Karpas-422 (cell line): ENCODE measurements at regions not wholly inside any gene's neighbourhood (a gene's known extent, or its start where the extent isn't known, plus 50 kb on each side); places are given as distances from the start of the nearest gene placed in this dataset.
"Not testable (repeated sequence)": the region's sequence is repeated elsewhere in the genome, so short reads cannot be mapped to it uniquely, and the experiment has no call there.

Experiments
- DNase-seq: peaks from one replicate; pipeline ENCODE4 v3.0.0-alpha.2; 2015
- H2AFZ ChIP-seq: fragments of 200-600 bp; sonication (generic); 2 replicates; pipeline ENCODE4 v1.6.1; 2014; ENCODE audit warnings: antibody characterized with exemption, low read length, mixed read lengths
- H3K27ac ChIP-seq: fragments of 200-600 bp; sonication (generic); 2 replicates; pipeline ENCODE4 v1.5.1; 2014; ENCODE audit warnings: mild to moderate bottlenecking, low read length, moderate library complexity
- H3K27me3 ChIP-seq: fragments of 200-600 bp; sonication (generic); 2 replicates; pipeline ENCODE4 v1.6.1; 2014; ENCODE audit warnings: low read length, mixed read lengths
- H3K36me3 ChIP-seq: fragments of 200-600 bp; sonication (generic); 2 replicates; pipeline ENCODE4 v1.6.1; 2014; ENCODE audit warnings: low read length, mixed read lengths; ENCODE audit not compliant: insufficient read depth
- H3K4me1 ChIP-seq: fragments of 200-600 bp; sonication (generic); 2 replicates; pipeline ENCODE4 v1.6.1; 2014; ENCODE audit warnings: mild to moderate bottlenecking, low read length, mixed read lengths
- H3K4me2 ChIP-seq: fragments of 200-600 bp; sonication (generic); 2 replicates; pipeline ENCODE4 v1.6.1; 2014; ENCODE audit warnings: low read length, low read depth, mild to moderate bottlenecking; ENCODE audit not compliant: poor library complexity, severe bottlenecking
- H3K4me3 ChIP-seq: fragments of 200-600 bp; sonication (generic); 2 replicates; pipeline ENCODE4 v1.5.1; 2014; ENCODE audit warnings: mild to moderate bottlenecking, antibody characterized with exemption, low read length, mixed read lengths
- H3K79me2 ChIP-seq: fragments of 200-600 bp; sonication (generic); 2 replicates; pipeline ENCODE4 v1.6.1; 2014; ENCODE audit warnings: mild to moderate bottlenecking, low read length, mixed read lengths
- H3K9ac ChIP-seq: fragments of 200-600 bp; sonication (generic); 2 replicates; pipeline ENCODE4 v1.6.0; 2014; ENCODE audit warnings: low read length
- H3K9me2 ChIP-seq: fragments of 200-600 bp; sonication (generic), shearing (Covaris generic); replicated peaks from 2 replicates; pipeline ENCODE4 v1.6.0; 2014; ENCODE audit warnings: mild to moderate bottlenecking, low read length, moderate library complexity; ENCODE audit not compliant: insufficient read depth
- H3K9me3 ChIP-seq: fragments of 300-700, 200-600 bp; sonication (generic); 2 replicates; pipeline ENCODE4 v1.6.1; 2014; ENCODE audit warnings: low read length, mixed read lengths
- H4K20me1 ChIP-seq: fragments of 200-600 bp; sonication (generic); 2 replicates; pipeline ENCODE4 v1.6.1; 2014; ENCODE audit warnings: mild to moderate bottlenecking, antibody characterized with exemption, low read length, low read depth; ENCODE audit not compliant: insufficient read depth

- Histone ChIP-seq H3K4me3 (no peak overlapping the region), H4K20me1 (no peaks in the 10 kb centered on the region), H3K9ac (no peak overlapping the region), H3K4me1 (no peaks in the 10 kb centered on the region), H3K27me3 (no peaks in the 10 kb centered on the region), H3K27ac (no peak overlapping the region), H3K36me3 (no peaks in the 10 kb centered on the region), H3K79me2 (no peaks in the 10 kb centered on the region), H3K9me3 (peaks cover 58% of the 10 kb centered on the region), H3K4me2 (no peak overlapping the region), H2AFZ (no peak overlapping the region), H3K9me2 (no peaks in the 10 kb centered on the region)
- DNase-seq = no peak
Observed at GRCh38 chrX:94252211-94252610, 578.2 kb downstream of the FAM133A start.

- H3K4me2 ChIP-seq = no peak overlapping the region
Observed at GRCh38 chrX:94256396-94256795, 582.4 kb downstream of the FAM133A start.

DNA sequence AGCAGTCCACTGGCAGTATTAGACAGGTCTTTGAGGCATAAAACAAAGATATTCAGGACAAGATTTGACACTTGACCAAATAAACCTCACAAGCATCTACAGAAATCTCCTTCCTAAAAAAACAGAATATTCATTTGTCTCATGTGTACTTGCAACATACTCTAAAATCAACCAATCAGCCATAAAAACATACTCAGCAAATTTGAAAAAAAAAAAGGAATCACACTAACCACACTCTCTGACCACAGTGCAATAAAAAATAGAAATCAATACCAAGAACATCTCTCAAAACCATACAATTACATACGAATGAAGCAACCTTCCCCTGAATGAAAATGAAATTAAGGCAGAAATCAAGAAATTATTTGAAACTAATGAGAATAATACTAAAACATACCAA lies 591.3 kb downstream of the FAM133A start:
- no peak overlapping the region for H3K9ac ChIP-seq
- no peaks in the 10 kb centered on the region for H3K27me3 ChIP-seq
- no peak overlapping the region for H3K4me3 ChIP-seq
- H3K9me3 ChIP-seq = peaks cover 35% of the 10 kb centered on the region
- no peak overlapping the region for H3K27ac ChIP-seq
- no peaks in the 10 kb centered on the region for H3K4me1 ChIP-seq
- H2AFZ ChIP-seq = no peak overlapping the region
- H3K36me3 ChIP-seq = no peaks in the 10 kb centered on the region
- DNase-seq = no peak
- no peaks in the 10 kb centered on the region for H3K9me2 ChIP-seq
- no peak overlapping the region for H3K4me2 ChIP-seq
- H3K79me2 ChIP-seq = no peaks in the 10 kb centered on the region
- no peaks in the 10 kb centered on the region for H4K20me1 ChIP-seq

More at GRCh38 chrX:94256396-94256795, 582.4 kb downstream of the FAM133A start:
- no peak overlapping the region for H3K27ac ChIP-seq
- H3K9ac ChIP-seq = no peak overlapping the region
- H2AFZ ChIP-seq = no peak overlapping the region
- H3K4me1 ChIP-seq = no peaks in the 10 kb centered on the region
- peaks cover 49% of the 10 kb centered on the region for H3K9me3 ChIP-seq
- no peak for DNase-seq
- H3K27me3 ChIP-seq = no peaks in the 10 kb centered on the region
- no peaks in the 10 kb centered on the region for H3K9me2 ChIP-seq
- no peak overlapping the region for H3K4me3 ChIP-seq
- H3K36me3 ChIP-seq = no peaks in the 10 kb centered on the region
- no peaks in the 10 kb centered on the region for H3K79me2 ChIP-seq
- H4K20me1 ChIP-seq = no peaks in the 10 kb centered on the region

- Histone ChIP-seq H3K4me1 (no peaks in the 10 kb centered on the region), H3K36me3 (no peaks in the 10 kb centered on the region), H3K4me3 (no peak overlapping the region), H3K9me2 (no peaks in the 10 kb centered on the region), H2AFZ (no peak overlapping the region), H3K79me2 (no peaks in the 10 kb centered on the region), H3K4me2 (no peak overlapping the region), H3K9me3 (peaks cover 27% of the 10 kb centered on the region), H3K9ac (no peak overlapping the region), H3K27me3 (no peaks in the 10 kb centered on the region), H4K20me1 (no peaks in the 10 kb centered on the region), H3K27ac (no peak overlapping the region)
- DNase-seq = peak; percentile 40
Observed at GRCh38 chrX:94288325-94288724, 614.3 kb downstream of the FAM133A start.

DNA sequence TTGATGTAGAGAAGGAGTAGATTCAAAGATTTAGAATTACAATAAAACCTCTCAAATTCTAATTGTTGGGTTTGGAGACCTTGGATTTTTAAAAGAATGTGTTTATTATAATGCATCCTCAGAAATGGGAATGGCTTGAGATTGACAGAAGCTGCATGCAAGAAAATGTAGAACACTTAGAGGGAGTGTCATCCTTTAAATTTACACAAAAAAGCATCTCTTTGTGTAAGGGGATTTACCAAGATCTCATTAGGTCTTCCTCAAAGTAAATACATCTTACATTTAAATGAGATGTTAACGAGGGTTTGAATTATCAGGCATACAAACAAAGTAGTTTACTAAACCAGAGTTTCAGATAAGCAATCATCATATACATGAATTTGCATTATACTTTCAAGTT lies 615.0 kb downstream of the FAM133A start:
- Histone ChIP-seq H3K4me2 (no peak overlapping the region), H3K27ac (no peak overlapping the region), H3K9me3 (peaks cover 28% of the 10 kb centered on the region), H2AFZ (no peak overlapping the region), H3K4me1 (no peaks in the 10 kb centered on the region), H3K9ac (no peak overlapping the region), H4K20me1 (no peaks in the 10 kb centered on the region), H3K4me3 (no peak overlapping the region), H3K79me2 (no peaks in the 10 kb centered on the region), H3K36me3 (no peaks in the 10 kb centered on the region), H3K9me2 (no peaks in the 10 kb centered on the region), H3K27me3 (no peaks in the 10 kb centered on the region)
- DNase-seq = no peak

GRCh38 chrX:94302446-94302845 lies 628.4 kb downstream of the FAM133A start:
- no peak for DNase-seq
- Histone ChIP-seq H4K20me1 (no peaks in the 10 kb centered on the region), H2AFZ (no peak overlapping the region), H3K79me2 (no peaks in the 10 kb centered on the region), H3K4me1 (no peaks in the 10 kb centered on the region), H3K4me2 (no peak overlapping the region), H3K9ac (no peak overlapping the region), H3K27ac (no peak overlapping the region), H3K9me2 (no peaks in the 10 kb centered on the region), H3K9me3 (peaks cover 16% of the 10 kb centered on the region), H3K36me3 (no peaks in the 10 kb centered on the region), H3K27me3 (no peaks in the 10 kb centered on the region), H3K4me3 (no peak overlapping the region)

GRCh38 chrX:94329182-94329581 lies 655.2 kb downstream of the FAM133A start:
- Histone ChIP-seq H3K4me3 (no peak overlapping the region), H3K79me2 (no peaks in the 10 kb centered on the region), H3K9me3 (peaks cover 25% of the 10 kb centered on the region), H3K27ac (no peak overlapping the region), H3K9me2 (no peaks in the 10 kb centered on the region), H3K36me3 (no peaks in the 10 kb centered on the region), H4K20me1 (no peaks in the 10 kb centered on the region), H3K9ac (no peak overlapping the region), H3K27me3 (no peaks in the 10 kb centered on the region), H3K4me1 (no peaks in the 10 kb centered on the region), H3K4me2 (no peak overlapping the region), H2AFZ (no peak overlapping the region)
- no peak for DNase-seq

DNA sequence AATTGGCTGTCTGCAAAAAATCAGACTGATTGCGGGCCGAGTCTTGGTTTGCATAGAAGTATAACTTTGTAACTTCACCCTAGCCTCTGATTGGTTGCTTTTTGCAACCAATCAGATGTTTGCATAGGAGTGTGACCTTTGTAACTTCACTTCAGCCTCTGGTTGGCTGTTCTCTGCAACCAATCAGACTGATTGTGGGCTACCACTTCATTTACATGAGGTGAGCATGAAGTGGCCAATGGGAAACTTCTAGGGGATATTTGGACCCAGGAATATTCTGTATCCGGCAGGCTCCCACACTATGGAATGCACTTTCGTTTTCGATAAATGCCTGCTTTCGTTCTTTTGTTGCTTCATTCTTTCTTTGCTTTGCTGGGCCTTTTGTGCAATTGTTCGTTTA lies 667.7 kb downstream of the FAM133A start:
- not testable (repeated sequence) for H3K9ac ChIP-seq, H3K9me2 ChIP-seq, DNase-seq, H3K36me3 ChIP-seq, H3K4me3 ChIP-seq, H3K27me3 ChIP-seq, H3K4me2 ChIP-seq, H3K27ac ChIP-seq, H3K79me2 ChIP-seq, H2AFZ ChIP-seq, H3K4me1 ChIP-seq, H4K20me1 ChIP-seq
- peaks cover 29% of the 10 kb centered on the region for H3K9me3 ChIP-seq

- no peak overlapping the region for H3K27ac ChIP-seq
- no peaks in the 10 kb centered on the region for H3K27me3 ChIP-seq
- no peak overlapping the region for H3K4me3 ChIP-seq
- no peak for DNase-seq
- no peaks in the 10 kb centered on the region for H3K79me2 ChIP-seq
- no peak overlapping the region for H2AFZ ChIP-seq
- H3K4me2 ChIP-seq = no peak overlapping the region
- no peaks in the 10 kb centered on the region for H3K36me3 ChIP-seq
- H3K9ac ChIP-seq = no peak overlapping the region
- H3K9me2 ChIP-seq = no peaks in the 10 kb centered on the region
- no peaks in the 10 kb centered on the region for H4K20me1 ChIP-seq
- H3K4me1 ChIP-seq = no peaks in the 10 kb centered on the region
- H3K9me3 ChIP-seq = peaks cover 10% of the 10 kb centered on the region; the same call in 1 of the 2 replicates
Observed at GRCh38 chrX:94361241-94361640, 687.2 kb downstream of the FAM133A start.
